SU-DHL-6 (cell line): ENCODE measurements at regions not wholly inside any gene's neighbourhood (a gene's known extent, or its start where the extent isn't known, plus 50 kb on each side); places are given as distances from the start of the nearest gene placed in this dataset.

ENCODE experiments used
- CTCF ChIP-seq: fragments of 200-600 bp; sonication (generic); IDR thresholded peaks from one replicate; pipeline ENCODE4 v1.5.1; 2017; ENCODE audit warnings: antibody characterized with exemption, mild to moderate bottlenecking, low read length, moderate library complexity; ENCODE audit not compliant: insufficient read depth, poor library complexity, severe bottlenecking
- EZH2phosphoT487 ChIP-seq: fragments of 200-600 bp; sonication (generic), shearing (Covaris generic); conservative IDR thresholded peaks from 2 replicates; pipeline ENCODE4 v1.6.1; 2018; ENCODE audit warnings: mild to moderate bottlenecking, antibody characterized with exemption, low read length, moderate library complexity, mixed read lengths

- no peak for TF ChIP-seq CTCF
- no peak for TF ChIP-seq EZH2phosphoT487
Measured at GRCh38 chr17:53668854-53669253, 153.9 kb upstream of the KIF2B start.
